Epithelial cell of prostate (primary cell): ENCODE measurements at regions not wholly inside any gene's neighbourhood (a gene's known extent, or its start where the extent isn't known, plus 50 kb on each side); places are given as distances from the start of the nearest gene placed in this dataset.
"Not testable (repeated sequence)": the region's sequence is repeated elsewhere in the genome, so short reads cannot be mapped to it uniquely, and the experiment has no call there.

ENCODE experiments used
- DNase-seq: peaks from one replicate; pipeline ENCODE4 v3.0.0-alpha.2; 2011; ENCODE audit warnings: low read depth, low spot score
- H3K27ac ChIP-seq: fragments of 450-650 bp; 2 replicates; pipeline ENCODE4 v1.5.1; 2017; ENCODE audit warnings: mild to moderate bottlenecking

- no peak for DNase-seq
- H3K27ac ChIP-seq = no peak overlapping the region
Observed at GRCh38 chr10:25707976-25708671, 225.9 kb upstream of the MYO3A start.

GRCh38 chr10:25713894-25714240 is 220.2 kb upstream of the MYO3A start:
- no peak for DNase-seq
- no peak overlapping the region for H3K27ac ChIP-seq

- DNase-seq = no peak
- H3K27ac ChIP-seq = no peak overlapping the region
Observed at GRCh38 chr10:25724241-25724640, 209.8 kb upstream of the MYO3A start.

- DNase-seq = peak; percentile 3
- H3K27ac ChIP-seq = no peak overlapping the region
Observed at GRCh38 chr10:25725917-25726716, 207.9 kb upstream of the MYO3A start.

GRCh38 chr10:25738776-25739175 is 195.3 kb upstream of the MYO3A start:
- no peak for DNase-seq
- H3K27ac ChIP-seq = no peak overlapping the region

- H3K27ac ChIP-seq = no peak overlapping the region
- DNase-seq = no peak
Observed at GRCh38 chr10:25743832-25744231, 190.2 kb upstream of the MYO3A start.

GRCh38 chr10:25744574-25744973 is 189.5 kb upstream of the MYO3A start:
- H3K27ac ChIP-seq = no peak overlapping the region
- no peak for DNase-seq

GRCh38 chr10:25745976-25746375 is 188.1 kb upstream of the MYO3A start:
- H3K27ac ChIP-seq = no peak overlapping the region
- no peak for DNase-seq

- no peak for DNase-seq
- H3K27ac ChIP-seq = no peak overlapping the region
Observed at GRCh38 chr10:25747084-25747483, 186.9 kb upstream of the MYO3A start.

- no peak overlapping the region for H3K27ac ChIP-seq
- DNase-seq = no peak
Observed at GRCh38 chr10:25748509-25748908, 185.5 kb upstream of the MYO3A start.

GRCh38 chr10:25753776-25754175 is 180.3 kb upstream of the MYO3A start:
- H3K27ac ChIP-seq = no peak overlapping the region
- DNase-seq = no peak

- DNase-seq, H3K27ac ChIP-seq: not testable (repeated sequence)
Observed at GRCh38 chr10:25755874-25756273, 178.2 kb upstream of the MYO3A start.

GRCh38 chr10:25756784-25757183 is 177.2 kb upstream of the MYO3A start:
- DNase-seq = no peak
- H3K27ac ChIP-seq = no peak overlapping the region

GRCh38 chr10:25758041-25758457 is 176.0 kb upstream of the MYO3A start:
- DNase-seq = peak; percentile 0
- H3K27ac ChIP-seq = no peak overlapping the region

- no peak for DNase-seq
- no peak overlapping the region for H3K27ac ChIP-seq
Observed at GRCh38 chr10:25758511-25758910, 175.5 kb upstream of the MYO3A start.

- no peak overlapping the region for H3K27ac ChIP-seq
- no peak for DNase-seq
Observed at GRCh38 chr10:25761937-25762336, 172.1 kb upstream of the MYO3A start.

- DNase-seq = no peak
- no peak overlapping the region for H3K27ac ChIP-seq
Observed at GRCh38 chr10:25766213-25766612, 167.8 kb upstream of the MYO3A start.

- no peak for DNase-seq
Observed at GRCh38 chr10:25766687-25767221, 167.3 kb upstream of the MYO3A start.

GRCh38 chr10:25768167-25768566 is 165.9 kb upstream of the MYO3A start:
- DNase-seq = no peak
- no peak overlapping the region for H3K27ac ChIP-seq

More at GRCh38 chr10:25766687-25767221, 167.3 kb upstream of the MYO3A start:
- no peak overlapping the region for H3K27ac ChIP-seq

GRCh38 chr10:25778646-25779045 is 155.4 kb upstream of the MYO3A start:
- no peak overlapping the region for H3K27ac ChIP-seq
- DNase-seq = no peak

- no peak for DNase-seq
- H3K27ac ChIP-seq = no peak overlapping the region
Observed at GRCh38 chr10:25786161-25786560, 147.9 kb upstream of the MYO3A start.
